ENCODE measurements at regions not wholly inside any gene's neighbourhood (a gene's known extent, or its start where the extent isn't known, plus 50 kb on each side); places are given as distances from the start of the nearest gene placed in this dataset.
"Not testable (repeated sequence)": the region's sequence is repeated elsewhere in the genome, so short reads cannot be mapped to it uniquely, and the experiment has no call there.

GRCh38 chr2:133986081-133986837, 267.6 kb upstream of the MGAT5 start:
- Mint-ChIP-seq H3K36me3 (peaks cover 0 to 2% (median 0%) of the 10 kb centered on the region in 3 donors), H3K27me3 (peaks cover 15 to 34% of the 10 kb centered on the region in 2 donors), H3K9me3 (no peaks in the 10 kb centered on the region), H3K4me3 (no peak overlapping the region), H3K4me1 (no peaks in the 10 kb centered on the region), H3K27ac (no peak overlapping the region)
- no peaks in the 10 kb centered on the region for H3K9me3 ChIP-seq (ENCODE audit: low read length)
- H3K27ac ChIP-seq (ENCODE audit: low read depth, low read length): no peak overlapping the region
- DNase-seq: no peak
- no peaks in the 10 kb centered on the region for H3K36me3 ChIP-seq (ENCODE audit: insufficient read depth, low read length)
- no peaks in the 10 kb centered on the region for H3K4me1 ChIP-seq (ENCODE audit: insufficient read depth, low read length)
- H3K4me3 ChIP-seq (ENCODE audit: low read length): no peak overlapping the region
- ChIA-PET POLR2A (no interaction called here), CTCF (no interaction called here)
- peaks cover 3% of the 10 kb centered on the region for H3K27me3 ChIP-seq (ENCODE audit: insufficient read depth, low read length, poor library complexity, severe bottlenecking)

- peaks cover 15 to 38% of the 10 kb centered on the region in 2 donors for H3K27me3 Mint-ChIP-seq
- CTCF ChIA-PET: no interaction called here
- no peak for DNase-seq
These were observed 266.7 kb upstream of the MGAT5 start for GRCh38 chr2:133986881-133987795.

GRCh38 chr2:133988316-133988891, 265.5 kb upstream of the MGAT5 start:
- Mint-ChIP-seq H3K4me3 (no peak overlapping the region), H3K9me3 (no peaks in the 10 kb centered on the region), H3K36me3 (peaks cover 0 to 2% (median 0%) of the 10 kb centered on the region in 3 donors), H3K27me3 (peaks cover 15 to 38% of the 10 kb centered on the region in 2 donors), H3K4me1 (no peaks in the 10 kb centered on the region), H3K27ac (no peak overlapping the region)
- Histone ChIP-seq H3K4me1 (ENCODE audit: insufficient read depth, low read length) (no peaks in the 10 kb centered on the region), H3K9me3 (ENCODE audit: low read length) (no peaks in the 10 kb centered on the region), H3K4me3 (ENCODE audit: low read length) (no peak overlapping the region), H3K27me3 (ENCODE audit: insufficient read depth, low read length, poor library complexity, severe bottlenecking) (peaks cover 3% of the 10 kb centered on the region), H3K36me3 (ENCODE audit: insufficient read depth, low read length) (no peaks in the 10 kb centered on the region), H3K27ac (ENCODE audit: low read depth, low read length) (no peak overlapping the region)
- CTCF ChIA-PET: no interaction called here
- DNase-seq: no peak
- POLR2A ChIA-PET: no interaction called here

More at GRCh38 chr2:133986881-133987795, 266.7 kb upstream of the MGAT5 start:
- Mint-ChIP-seq H3K36me3 (peaks cover 0 to 2% (median 0%) of the 10 kb centered on the region in 3 donors), H3K27ac (no peak overlapping the region), H3K4me1 (no peaks in the 10 kb centered on the region), H3K4me3 (no peak overlapping the region), H3K9me3 (no peaks in the 10 kb centered on the region)
- peaks cover 3% of the 10 kb centered on the region for H3K27me3 ChIP-seq (ENCODE audit: insufficient read depth, low read length, poor library complexity, severe bottlenecking)
- H3K4me1 ChIP-seq (ENCODE audit: insufficient read depth, low read length): no peaks in the 10 kb centered on the region
- H3K27ac ChIP-seq (ENCODE audit: low read depth, low read length): no peak overlapping the region
- H3K9me3 ChIP-seq (ENCODE audit: low read length): no peaks in the 10 kb centered on the region
- POLR2A ChIA-PET: no interaction called here
- no peaks in the 10 kb centered on the region for H3K36me3 ChIP-seq (ENCODE audit: insufficient read depth, low read length)
- H3K4me3 ChIP-seq (ENCODE audit: low read length): no peak overlapping the region

- no peaks in the 10 kb centered on the region for H3K9me3 ChIP-seq (ENCODE audit: low read length)
- Mint-ChIP-seq H3K36me3 (peaks cover 0 to 2% (median 0%) of the 10 kb centered on the region in 3 donors), H3K27me3 (peaks cover 13 to 35% of the 10 kb centered on the region in 2 donors), H3K4me1 (no peaks in the 10 kb centered on the region), H3K9me3 (no peaks in the 10 kb centered on the region), H3K27ac (no peak overlapping the region), H3K4me3 (no peak overlapping the region)
- no peak overlapping the region for H3K27ac ChIP-seq (ENCODE audit: low read depth, low read length)
- ChIA-PET POLR2A (no interaction called here), CTCF (interaction anchor here (1.2 kb wide), 1 partner anchor 17 kb away, joined by 3 read pairs; no protein-coding TSS in a partner anchor)
- peaks cover 3% of the 10 kb centered on the region for H3K27me3 ChIP-seq (ENCODE audit: insufficient read depth, low read length, poor library complexity, severe bottlenecking)
- H3K36me3 ChIP-seq (ENCODE audit: insufficient read depth, low read length): no peaks in the 10 kb centered on the region
- no peak overlapping the region for H3K4me3 ChIP-seq (ENCODE audit: low read length)
- no peaks in the 10 kb centered on the region for H3K4me1 ChIP-seq (ENCODE audit: insufficient read depth, low read length)
- DNase-seq: no peak
These were observed 262.2 kb upstream of the MGAT5 start for GRCh38 chr2:133991606-133992168.

GRCh38 chr2:133992454-133992853, 261.4 kb upstream of the MGAT5 start:
- ChIA-PET CTCF (no interaction called here), POLR2A (no interaction called here)
- Mint-ChIP-seq H3K4me3 (no peak overlapping the region), H3K4me1 (no peaks in the 10 kb centered on the region), H3K27ac (no peak overlapping the region), H3K9me3 (no peaks in the 10 kb centered on the region), H3K36me3 (peaks cover 0 to 2% (median 0%) of the 10 kb centered on the region in 3 donors), H3K27me3 (peaks cover 9 to 29% of the 10 kb centered on the region in 2 donors)
- no peaks in the 10 kb centered on the region for H3K4me1 ChIP-seq (ENCODE audit: insufficient read depth, low read length)
- no peaks in the 10 kb centered on the region for H3K9me3 ChIP-seq (ENCODE audit: low read length)
- DNase-seq: no peak
- peaks cover 3% of the 10 kb centered on the region for H3K27me3 ChIP-seq (ENCODE audit: insufficient read depth, low read length, poor library complexity, severe bottlenecking)
- H3K36me3 ChIP-seq (ENCODE audit: insufficient read depth, low read length): no peaks in the 10 kb centered on the region
- no peak overlapping the region for H3K27ac ChIP-seq (ENCODE audit: low read depth, low read length)
- no peak overlapping the region for H3K4me3 ChIP-seq (ENCODE audit: low read length)

DNA sequence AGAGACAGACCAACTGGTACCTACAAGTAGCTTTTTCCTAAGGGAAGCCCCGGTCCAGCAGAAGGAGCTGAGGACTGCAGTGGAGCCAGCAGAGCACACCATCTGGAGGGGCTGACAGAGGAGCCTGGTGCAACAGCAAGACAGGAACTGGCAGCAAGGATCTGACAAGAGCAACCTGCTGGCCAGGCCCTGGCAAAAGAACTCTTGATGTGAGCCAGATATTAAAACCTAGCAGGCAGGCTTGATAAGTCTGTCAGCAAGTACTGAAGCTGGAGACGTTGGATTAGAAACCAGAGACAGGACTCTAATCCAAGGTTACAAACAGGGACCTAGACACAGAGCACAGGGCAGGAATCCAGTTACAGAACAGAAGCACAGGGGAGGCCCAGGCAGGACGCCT, 260.7 kb upstream of the MGAT5 start:
- Histone ChIP-seq H3K9me3 (ENCODE audit: low read length) (no peaks in the 10 kb centered on the region), H3K27me3 (ENCODE audit: insufficient read depth, low read length, poor library complexity, severe bottlenecking) (peaks cover 3% of the 10 kb centered on the region), H3K4me3 (ENCODE audit: low read length) (no peak overlapping the region), H3K36me3 (ENCODE audit: insufficient read depth, low read length) (no peaks in the 10 kb centered on the region), H3K27ac (ENCODE audit: low read depth, low read length) (no peak overlapping the region), H3K4me1 (ENCODE audit: insufficient read depth, low read length) (no peaks in the 10 kb centered on the region)
- ChIA-PET CTCF (no interaction called here), POLR2A (no interaction called here)
- peaks cover 0 to 2% (median 0%) of the 10 kb centered on the region in 3 donors for H3K36me3 Mint-ChIP-seq
- H3K27ac Mint-ChIP-seq: no peak overlapping the region
- no peaks in the 10 kb centered on the region for H3K4me1 Mint-ChIP-seq
- DNase-seq: no peak
- H3K9me3 Mint-ChIP-seq: peaks cover 0 to 4% (median 0%) of the 10 kb centered on the region in 5 donors
- no peak overlapping the region for H3K4me3 Mint-ChIP-seq
- H3K27me3 Mint-ChIP-seq: peaks cover 10 to 26% of the 10 kb centered on the region in 2 donors

- H3K9me3 Mint-ChIP-seq; H3K27me3 Mint-ChIP-seq; H3K36me3 ChIP-seq (ENCODE audit: insufficient read depth, low read length); H3K27ac ChIP-seq (ENCODE audit: low read depth, low read length); H3K36me3 Mint-ChIP-seq; CTCF ChIA-PET; POLR2A ChIA-PET; DNase-seq; H3K4me3 ChIP-seq (ENCODE audit: low read length); H3K4me1 ChIP-seq (ENCODE audit: insufficient read depth, low read length); H3K9me3 ChIP-seq (ENCODE audit: low read length); H3K4me1 Mint-ChIP-seq; H3K4me3 Mint-ChIP-seq; H3K27me3 ChIP-seq (ENCODE audit: insufficient read depth, low read length, poor library complexity, severe bottlenecking): not testable (repeated sequence)
- peak overlapping the region in 1 of 8 donors; percentile 65 for H3K27ac Mint-ChIP-seq
These were observed 255.1 kb upstream of the MGAT5 start for GRCh38 chr2:133998726-133999125.
